ENCODE measurements at regions not wholly inside any gene's neighbourhood (a gene's known extent, or its start where the extent isn't known, plus 50 kb on each side); places are given as distances from the start of the nearest gene placed in this dataset.

DNA sequence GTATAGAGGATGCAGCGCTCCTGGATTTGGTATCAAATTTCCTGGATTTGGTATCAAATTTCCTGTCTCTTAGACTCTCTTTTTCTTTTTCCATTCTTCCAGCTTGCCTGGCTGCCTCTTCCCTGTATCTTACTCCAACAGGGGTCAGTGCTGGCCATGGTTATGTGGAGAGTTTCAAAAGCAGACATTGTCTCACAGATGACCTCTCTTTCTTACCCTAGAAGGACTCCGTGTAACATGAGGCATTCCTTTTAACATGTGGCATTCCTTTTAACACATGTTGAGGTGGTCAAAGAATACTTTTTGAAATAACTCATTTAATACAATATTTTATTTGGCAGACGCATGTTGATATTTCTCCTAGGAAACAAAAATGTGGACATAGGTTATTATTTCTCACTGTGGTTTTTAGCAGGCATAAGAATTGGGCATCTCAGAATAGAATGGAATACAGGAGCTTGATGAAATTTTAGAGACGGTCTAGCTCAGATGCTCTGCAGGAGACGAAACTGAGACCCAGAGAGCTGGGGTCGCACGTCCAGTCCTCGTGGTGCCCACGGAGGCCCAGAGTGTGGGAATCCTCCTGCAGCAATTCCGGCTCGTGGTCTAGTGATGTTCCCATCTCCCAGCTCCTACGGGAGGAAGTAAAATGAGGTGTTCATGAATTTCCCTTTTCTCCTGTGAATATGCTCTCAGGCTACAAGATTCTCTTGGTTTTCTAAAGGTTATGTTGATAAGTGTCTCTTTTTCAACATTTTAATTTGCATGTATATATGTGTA lies 59.6 kb upstream of the PITRM1 start:
- TF ChIP-seq EZH2 (IDR thresholded peaks at IDR 0.05) = no peak
- no peak for TF ChIP-seq POLR2AphosphoS5 (IDR thresholded peaks at IDR 0.05; ENCODE audit: borderline replicate concordance, low read depth, low read length)
